ENCODE measurements at regions not wholly inside any gene's neighbourhood (a gene's known extent, or its start where the extent isn't known, plus 50 kb on each side); places are given as distances from the start of the nearest gene placed in this dataset.

- Mint-ChIP-seq H3K4me1 (no peaks in the 10 kb centered on the region), H3K27ac (no peak overlapping the region), H3K36me3 (ENCODE audit: low read depth) (no peaks in the 10 kb centered on the region), H3K27me3 (ENCODE audit: insufficient read depth) (no peaks in the 10 kb centered on the region), H3K4me3 (no peak overlapping the region), H3K9me3 (no peaks in the 10 kb centered on the region)
- Histone ChIP-seq H3K4me1 (ENCODE audit: control insufficient read depth, insufficient read depth, low read length) (no peaks in the 10 kb centered on the region), H3K36me3 (ENCODE audit: control insufficient read depth, insufficient read depth, low read length) (no peaks in the 10 kb centered on the region), H3K9ac (ENCODE audit: extremely low read depth, low read length, poor library complexity, severe bottlenecking) (no peak overlapping the region), H3K27me3 (ENCODE audit: control insufficient read depth, insufficient read depth, low read length, poor library complexity, severe bottlenecking) (no peaks in the 10 kb centered on the region), H3K9me3 (ENCODE audit: control insufficient read depth, low read length) (no peaks in the 10 kb centered on the region), H3K27ac (ENCODE audit: low read depth, low read length) (no peak overlapping the region), H3K4me3 (ENCODE audit: low read length) (no peak overlapping the region)
- TF ChIP-seq, protein P1, sequence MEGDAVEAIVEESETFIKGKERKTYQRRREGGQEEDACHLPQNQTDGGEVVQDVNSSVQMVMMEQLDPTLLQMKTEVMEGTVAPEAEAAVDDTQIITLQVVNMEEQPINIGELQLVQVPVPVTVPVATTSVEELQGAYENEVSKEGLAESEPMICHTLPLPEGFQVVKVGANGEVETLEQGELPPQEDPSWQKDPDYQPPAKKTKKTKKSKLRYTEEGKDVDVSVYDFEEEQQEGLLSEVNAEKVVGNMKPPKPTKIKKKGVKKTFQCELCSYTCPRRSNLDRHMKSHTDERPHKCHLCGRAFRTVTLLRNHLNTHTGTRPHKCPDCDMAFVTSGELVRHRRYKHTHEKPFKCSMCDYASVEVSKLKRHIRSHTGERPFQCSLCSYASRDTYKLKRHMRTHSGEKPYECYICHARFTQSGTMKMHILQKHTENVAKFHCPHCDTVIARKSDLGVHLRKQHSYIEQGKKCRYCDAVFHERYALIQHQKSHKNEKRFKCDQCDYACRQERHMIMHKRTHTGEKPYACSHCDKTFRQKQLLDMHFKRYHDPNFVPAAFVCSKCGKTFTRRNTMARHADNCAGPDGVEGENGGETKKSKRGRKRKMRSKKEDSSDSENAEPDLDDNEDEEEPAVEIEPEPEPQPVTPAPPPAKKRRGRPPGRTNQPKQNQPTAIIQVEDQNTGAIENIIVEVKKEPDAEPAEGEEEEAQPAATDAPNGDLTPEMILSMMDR (conservative IDR thresholded peaks at IDR 0.05), result no peak
- 89% methylated on average over 1 of the region's 2 CpGs; no CpG with 5 or more reads in 1 of the 2 experiments for WGBS, 2 experiments (ENCODE audit: insufficient coverage in 1 of 2, insufficient read length in 1 of 2)
- no peak for DNase-seq
Measured at GRCh38 chr1:198910816-198911215, 272.0 kb downstream of the PTPRC start.

GRCh38 chr1:198912046-198912445 lies 273.2 kb downstream of the PTPRC start:
- no peak for DNase-seq
- H3K9me3 ChIP-seq (ENCODE audit: control insufficient read depth, low read length), result no peaks in the 10 kb centered on the region
- no peak overlapping the region for H3K27ac Mint-ChIP-seq
- no peaks in the 10 kb centered on the region for H3K4me1 Mint-ChIP-seq
- no peak overlapping the region for H3K27ac ChIP-seq (ENCODE audit: low read depth, low read length)
- H3K27me3 ChIP-seq (ENCODE audit: control insufficient read depth, insufficient read depth, low read length, poor library complexity, severe bottlenecking), result no peaks in the 10 kb centered on the region
- no peaks in the 10 kb centered on the region for H3K9me3 Mint-ChIP-seq
- H3K4me1 ChIP-seq (ENCODE audit: control insufficient read depth, insufficient read depth, low read length), result no peaks in the 10 kb centered on the region
- H3K9ac ChIP-seq (ENCODE audit: extremely low read depth, low read length, poor library complexity, severe bottlenecking), result no peak overlapping the region
- no peak overlapping the region for H3K4me3 Mint-ChIP-seq
- H3K36me3 ChIP-seq (ENCODE audit: control insufficient read depth, insufficient read depth, low read length), result no peaks in the 10 kb centered on the region
- H3K36me3 Mint-ChIP-seq (ENCODE audit: low read depth), result no peaks in the 10 kb centered on the region
- H3K27me3 Mint-ChIP-seq (ENCODE audit: insufficient read depth), result no peaks in the 10 kb centered on the region
- 100% methylated on average over 1 of the region's 1 CpG; no CpG with 5 or more reads in 1 of the 2 experiments for WGBS, 2 experiments (ENCODE audit: insufficient coverage in 1 of 2, insufficient read length in 1 of 2)
- no peak overlapping the region for H3K4me3 ChIP-seq (ENCODE audit: low read length)
- TF ChIP-seq, protein P1 (conservative IDR thresholded peaks at IDR 0.05), result no peak

GRCh38 chr1:198913667-198914066 lies 274.8 kb downstream of the PTPRC start:
- Histone ChIP-seq H3K4me3 (ENCODE audit: low read length) (no peak overlapping the region), H3K36me3 (ENCODE audit: control insufficient read depth, insufficient read depth, low read length) (no peaks in the 10 kb centered on the region), H3K27ac (ENCODE audit: low read depth, low read length) (no peak overlapping the region), H3K4me1 (ENCODE audit: control insufficient read depth, insufficient read depth, low read length) (no peaks in the 10 kb centered on the region), H3K9me3 (ENCODE audit: control insufficient read depth, low read length) (no peaks in the 10 kb centered on the region), H3K9ac (ENCODE audit: extremely low read depth, low read length, poor library complexity, severe bottlenecking) (no peak overlapping the region), H3K27me3 (ENCODE audit: control insufficient read depth, insufficient read depth, low read length, poor library complexity, severe bottlenecking) (no peaks in the 10 kb centered on the region)
- no peak for DNase-seq
- Mint-ChIP-seq H3K9me3 (no peaks in the 10 kb centered on the region), H3K4me3 (no peak overlapping the region), H3K36me3 (ENCODE audit: low read depth) (no peaks in the 10 kb centered on the region), H3K27ac (no peak overlapping the region), H3K27me3 (ENCODE audit: insufficient read depth) (no peaks in the 10 kb centered on the region), H3K4me1 (peaks cover 1% of the 10 kb centered on the region)
- 96 to 97% methylated on average over 3 to 4 of the region's 4 CpGs for WGBS, 2 experiments (ENCODE audit: insufficient coverage in 1 of 2, insufficient read length in 1 of 2)
- TF ChIP-seq, protein P1 (conservative IDR thresholded peaks at IDR 0.05), result no peak

Data from endodermal cell (in vitro differentiated cells).